ENCODE measurements at regions not wholly inside any gene's neighbourhood (a gene's known extent, or its start where the extent isn't known, plus 50 kb on each side); places are given as distances from the start of the nearest gene placed in this dataset.

GRCh38 chr14:98888281-98888680 is 383.7 kb downstream of the BCL11B start:
- DNase-seq (ENCODE audit: low read depth) = no peak

GRCh38 chr14:98888927-98889835 is 382.8 kb downstream of the BCL11B start:
- DNase-seq (ENCODE audit: low read depth) = no peak

GRCh38 chr14:98889836-98890185 is 382.2 kb downstream of the BCL11B start:
- no peak for DNase-seq (ENCODE audit: low read depth)

GRCh38 chr14:98890556-98891340 is 381.2 kb downstream of the BCL11B start:
- no peak for DNase-seq (ENCODE audit: low read depth)

GRCh38 chr14:98893675-98894074 is 378.3 kb downstream of the BCL11B start:
- no peak for DNase-seq (ENCODE audit: low read depth)

GRCh38 chr14:98894600-98894999 is 377.4 kb downstream of the BCL11B start:
- DNase-seq (ENCODE audit: low read depth) = no peak

- no peak for DNase-seq (ENCODE audit: low read depth)
Observed at GRCh38 chr14:98896449-98896848, 375.5 kb downstream of the BCL11B start.

- no peak for DNase-seq (ENCODE audit: low read depth)
Observed at GRCh38 chr14:98897605-98898309, 374.2 kb downstream of the BCL11B start.

- no peak for DNase-seq (ENCODE audit: low read depth)
Observed at GRCh38 chr14:98899441-98899840, 372.6 kb downstream of the BCL11B start.

GRCh38 chr14:98900236-98900635 is 371.8 kb downstream of the BCL11B start:
- DNase-seq (ENCODE audit: low read depth) = no peak

- DNase-seq (ENCODE audit: low read depth) = no peak
Observed at GRCh38 chr14:98900798-98901197, 371.2 kb downstream of the BCL11B start.

- no peak for DNase-seq (ENCODE audit: low read depth)
Observed at GRCh38 chr14:98901511-98902205, 370.3 kb downstream of the BCL11B start.

- no peak for DNase-seq (ENCODE audit: low read depth)
Observed at GRCh38 chr14:98903371-98903770, 368.6 kb downstream of the BCL11B start.

GRCh38 chr14:98904677-98905076 is 367.3 kb downstream of the BCL11B start:
- DNase-seq (ENCODE audit: low read depth) = no peak

GRCh38 chr14:98906123-98906995 is 365.6 kb downstream of the BCL11B start:
- no peak for DNase-seq (ENCODE audit: low read depth)

- DNase-seq (ENCODE audit: low read depth) = no peak
Observed at GRCh38 chr14:98907271-98907670, 364.7 kb downstream of the BCL11B start.

- DNase-seq (ENCODE audit: low read depth) = no peak
Observed at GRCh38 chr14:98908050-98908449, 363.9 kb downstream of the BCL11B start.

- DNase-seq (ENCODE audit: low read depth) = no peak
Observed at GRCh38 chr14:98909251-98909944, 362.6 kb downstream of the BCL11B start.

- DNase-seq (ENCODE audit: low read depth) = no peak
Observed at GRCh38 chr14:98910061-98910460, 361.9 kb downstream of the BCL11B start.

GRCh38 chr14:98912655-98913054 is 359.3 kb downstream of the BCL11B start:
- no peak for DNase-seq (ENCODE audit: low read depth)

Data from GM04503 (cell line).